ENCODE measurements at regions not wholly inside any gene's neighbourhood (a gene's known extent, or its start where the extent isn't known, plus 50 kb on each side); places are given as distances from the start of the nearest gene placed in this dataset.

DNA sequence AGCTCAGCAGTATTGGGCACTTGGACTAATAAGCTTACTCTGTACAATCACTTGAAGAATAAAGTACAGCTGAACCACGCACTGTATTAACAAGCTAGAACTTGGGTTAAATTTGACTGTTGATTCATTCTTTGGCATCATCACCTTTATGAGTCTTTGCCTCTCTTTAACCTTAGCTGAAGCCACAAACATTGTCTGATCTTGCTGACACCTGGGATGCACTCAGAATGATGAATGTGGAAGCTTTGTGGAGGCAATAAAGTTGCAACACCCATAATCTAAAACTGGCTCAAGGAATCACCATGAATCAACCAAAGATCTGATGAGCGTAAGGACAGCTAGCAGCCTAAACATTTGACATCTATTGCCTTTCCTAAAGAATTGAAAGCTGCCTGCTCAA, 590.6 kb upstream of the SOX9 start:
- DNase-seq (ENCODE audit: low spot score) = no peak
- H3K27me3 Mint-ChIP-seq (ENCODE audit: insufficient read depth, low read depth, poor library complexity) = peaks cover 2% of the 10 kb centered on the region
- no peak overlapping the region for H3K4me2 ChIP-seq
- no peaks in the 10 kb centered on the region for H3K9me2 ChIP-seq (ENCODE audit: insufficient read depth)
- peaks cover 3% of the 10 kb centered on the region; the same call in 1 of the 3 replicates for H3K9me3 Mint-ChIP-seq
- no peak overlapping the region for H2AFZ ChIP-seq
- no peaks in the 10 kb centered on the region for H3K4me1 ChIP-seq (ENCODE audit: insufficient read depth)
- no peaks in the 10 kb centered on the region for H3K27me3 ChIP-seq (ENCODE audit: insufficient read depth)
- TF ChIP-seq, protein P1, sequence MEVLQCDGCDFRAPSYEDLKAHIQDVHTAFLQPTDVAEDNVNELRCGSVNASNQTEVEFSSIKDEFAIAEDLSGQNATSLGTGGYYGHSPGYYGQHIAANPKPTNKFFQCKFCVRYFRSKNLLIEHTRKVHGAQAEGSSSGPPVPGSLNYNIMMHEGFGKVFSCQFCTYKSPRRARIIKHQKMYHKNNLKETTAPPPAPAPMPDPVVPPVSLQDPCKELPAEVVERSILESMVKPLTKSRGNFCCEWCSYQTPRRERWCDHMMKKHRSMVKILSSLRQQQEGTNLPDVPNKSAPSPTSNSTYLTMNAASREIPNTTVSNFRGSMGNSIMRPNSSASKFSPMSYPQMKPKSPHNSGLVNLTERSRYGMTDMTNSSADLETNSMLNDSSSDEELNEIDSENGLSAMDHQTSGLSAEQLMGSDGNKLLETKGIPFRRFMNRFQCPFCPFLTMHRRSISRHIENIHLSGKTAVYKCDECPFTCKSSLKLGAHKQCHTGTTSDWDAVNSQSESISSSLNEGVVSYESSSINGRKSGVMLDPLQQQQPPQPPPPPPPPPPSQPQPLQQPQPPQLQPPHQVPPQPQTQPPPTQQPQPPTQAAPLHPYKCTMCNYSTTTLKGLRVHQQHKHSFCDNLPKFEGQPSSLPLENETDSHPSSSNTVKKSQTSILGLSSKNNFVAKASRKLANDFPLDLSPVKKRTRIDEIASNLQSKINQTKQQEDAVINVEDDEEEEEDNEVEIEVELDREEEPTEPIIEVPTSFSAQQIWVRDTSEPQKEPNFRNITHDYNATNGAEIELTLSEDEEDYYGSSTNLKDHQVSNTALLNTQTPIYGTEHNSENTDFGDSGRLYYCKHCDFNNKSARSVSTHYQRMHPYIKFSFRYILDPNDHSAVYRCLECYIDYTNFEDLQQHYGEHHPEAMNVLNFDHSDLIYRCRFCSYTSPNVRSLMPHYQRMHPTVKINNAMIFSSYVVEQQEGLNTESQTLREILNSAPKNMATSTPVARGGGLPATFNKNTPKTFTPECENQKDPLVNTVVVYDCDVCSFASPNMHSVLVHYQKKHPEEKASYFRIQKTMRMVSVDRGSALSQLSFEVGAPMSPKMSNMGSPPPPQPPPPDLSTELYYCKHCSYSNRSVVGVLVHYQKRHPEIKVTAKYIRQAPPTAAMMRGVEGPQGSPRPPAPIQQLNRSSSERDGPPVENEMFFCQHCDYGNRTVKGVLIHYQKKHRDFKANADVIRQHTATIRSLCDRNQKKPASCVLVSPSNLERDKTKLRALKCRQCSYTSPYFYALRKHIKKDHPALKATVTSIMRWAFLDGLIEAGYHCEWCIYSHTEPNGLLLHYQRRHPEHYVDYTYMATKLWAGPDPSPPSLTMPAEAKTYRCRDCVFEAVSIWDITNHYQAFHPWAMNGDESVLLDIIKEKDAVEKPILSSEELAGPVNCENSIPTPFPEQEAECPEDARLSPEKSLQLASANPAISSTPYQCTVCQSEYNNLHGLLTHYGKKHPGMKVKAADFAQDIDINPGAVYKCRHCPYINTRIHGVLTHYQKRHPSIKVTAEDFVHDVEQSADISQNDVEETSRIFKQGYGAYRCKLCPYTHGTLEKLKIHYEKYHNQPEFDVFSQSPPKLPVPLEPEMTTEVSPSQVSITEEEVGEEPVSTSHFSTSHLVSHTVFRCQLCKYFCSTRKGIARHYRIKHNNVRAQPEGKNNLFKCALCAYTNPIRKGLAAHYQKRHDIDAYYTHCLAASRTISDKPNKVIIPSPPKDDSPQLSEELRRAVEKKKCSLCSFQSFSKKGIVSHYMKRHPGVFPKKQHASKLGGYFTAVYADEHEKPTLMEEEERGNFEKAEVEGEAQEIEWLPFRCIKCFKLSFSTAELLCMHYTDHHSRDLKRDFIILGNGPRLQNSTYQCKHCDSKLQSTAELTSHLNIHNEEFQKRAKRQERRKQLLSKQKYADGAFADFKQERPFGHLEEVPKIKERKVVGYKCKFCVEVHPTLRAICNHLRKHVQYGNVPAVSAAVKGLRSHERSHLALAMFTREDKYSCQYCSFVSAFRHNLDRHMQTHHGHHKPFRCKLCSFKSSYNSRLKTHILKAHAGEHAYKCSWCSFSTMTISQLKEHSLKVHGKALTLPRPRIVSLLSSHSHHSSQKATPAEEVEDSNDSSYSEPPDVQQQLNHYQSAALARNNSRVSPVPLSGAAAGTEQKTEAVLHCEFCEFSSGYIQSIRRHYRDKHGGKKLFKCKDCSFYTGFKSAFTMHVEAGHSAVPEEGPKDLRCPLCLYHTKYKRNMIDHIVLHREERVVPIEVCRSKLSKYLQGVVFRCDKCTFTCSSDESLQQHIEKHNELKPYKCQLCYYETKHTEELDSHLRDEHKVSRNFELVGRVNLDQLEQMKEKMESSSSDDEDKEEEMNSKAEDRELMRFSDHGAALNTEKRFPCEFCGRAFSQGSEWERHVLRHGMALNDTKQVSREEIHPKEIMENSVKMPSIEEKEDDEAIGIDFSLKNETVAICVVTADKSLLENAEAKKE (CRISPR knock-in tag; IDR thresholded peaks at IDR 0.05) = no peak
- no peak for TF ChIP-seq NANOG (IDR thresholded peaks at IDR 0.05; ENCODE audit: borderline replicate concordance)
- TF ChIP-seq, protein P2, sequence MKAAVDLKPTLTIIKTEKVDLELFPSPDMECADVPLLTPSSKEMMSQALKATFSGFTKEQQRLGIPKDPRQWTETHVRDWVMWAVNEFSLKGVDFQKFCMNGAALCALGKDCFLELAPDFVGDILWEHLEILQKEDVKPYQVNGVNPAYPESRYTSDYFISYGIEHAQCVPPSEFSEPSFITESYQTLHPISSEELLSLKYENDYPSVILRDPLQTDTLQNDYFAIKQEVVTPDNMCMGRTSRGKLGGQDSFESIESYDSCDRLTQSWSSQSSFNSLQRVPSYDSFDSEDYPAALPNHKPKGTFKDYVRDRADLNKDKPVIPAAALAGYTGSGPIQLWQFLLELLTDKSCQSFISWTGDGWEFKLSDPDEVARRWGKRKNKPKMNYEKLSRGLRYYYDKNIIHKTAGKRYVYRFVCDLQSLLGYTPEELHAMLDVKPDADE (IDR thresholded peaks at IDR 0.05) = no peak
- TF ChIP-seq STAT1 (IDR thresholded peaks at IDR 0.05; ENCODE audit: unreplicated experiment) = no peak
- TF ChIP-seq, protein P3, sequence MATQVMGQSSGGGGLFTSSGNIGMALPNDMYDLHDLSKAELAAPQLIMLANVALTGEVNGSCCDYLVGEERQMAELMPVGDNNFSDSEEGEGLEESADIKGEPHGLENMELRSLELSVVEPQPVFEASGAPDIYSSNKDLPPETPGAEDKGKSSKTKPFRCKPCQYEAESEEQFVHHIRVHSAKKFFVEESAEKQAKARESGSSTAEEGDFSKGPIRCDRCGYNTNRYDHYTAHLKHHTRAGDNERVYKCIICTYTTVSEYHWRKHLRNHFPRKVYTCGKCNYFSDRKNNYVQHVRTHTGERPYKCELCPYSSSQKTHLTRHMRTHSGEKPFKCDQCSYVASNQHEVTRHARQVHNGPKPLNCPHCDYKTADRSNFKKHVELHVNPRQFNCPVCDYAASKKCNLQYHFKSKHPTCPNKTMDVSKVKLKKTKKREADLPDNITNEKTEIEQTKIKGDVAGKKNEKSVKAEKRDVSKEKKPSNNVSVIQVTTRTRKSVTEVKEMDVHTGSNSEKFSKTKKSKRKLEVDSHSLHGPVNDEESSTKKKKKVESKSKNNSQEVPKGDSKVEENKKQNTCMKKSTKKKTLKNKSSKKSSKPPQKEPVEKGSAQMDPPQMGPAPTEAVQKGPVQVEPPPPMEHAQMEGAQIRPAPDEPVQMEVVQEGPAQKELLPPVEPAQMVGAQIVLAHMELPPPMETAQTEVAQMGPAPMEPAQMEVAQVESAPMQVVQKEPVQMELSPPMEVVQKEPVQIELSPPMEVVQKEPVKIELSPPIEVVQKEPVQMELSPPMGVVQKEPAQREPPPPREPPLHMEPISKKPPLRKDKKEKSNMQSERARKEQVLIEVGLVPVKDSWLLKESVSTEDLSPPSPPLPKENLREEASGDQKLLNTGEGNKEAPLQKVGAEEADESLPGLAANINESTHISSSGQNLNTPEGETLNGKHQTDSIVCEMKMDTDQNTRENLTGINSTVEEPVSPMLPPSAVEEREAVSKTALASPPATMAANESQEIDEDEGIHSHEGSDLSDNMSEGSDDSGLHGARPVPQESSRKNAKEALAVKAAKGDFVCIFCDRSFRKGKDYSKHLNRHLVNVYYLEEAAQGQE (IDR thresholded peaks at IDR 0.05; ENCODE audit: unreplicated experiment) = no peak
- no peak for TF ChIP-seq ZNF331 (CRISPR knock-in tag; IDR thresholded peaks at IDR 0.05; ENCODE audit: low read depth)
- TF ChIP-seq, protein P4, sequence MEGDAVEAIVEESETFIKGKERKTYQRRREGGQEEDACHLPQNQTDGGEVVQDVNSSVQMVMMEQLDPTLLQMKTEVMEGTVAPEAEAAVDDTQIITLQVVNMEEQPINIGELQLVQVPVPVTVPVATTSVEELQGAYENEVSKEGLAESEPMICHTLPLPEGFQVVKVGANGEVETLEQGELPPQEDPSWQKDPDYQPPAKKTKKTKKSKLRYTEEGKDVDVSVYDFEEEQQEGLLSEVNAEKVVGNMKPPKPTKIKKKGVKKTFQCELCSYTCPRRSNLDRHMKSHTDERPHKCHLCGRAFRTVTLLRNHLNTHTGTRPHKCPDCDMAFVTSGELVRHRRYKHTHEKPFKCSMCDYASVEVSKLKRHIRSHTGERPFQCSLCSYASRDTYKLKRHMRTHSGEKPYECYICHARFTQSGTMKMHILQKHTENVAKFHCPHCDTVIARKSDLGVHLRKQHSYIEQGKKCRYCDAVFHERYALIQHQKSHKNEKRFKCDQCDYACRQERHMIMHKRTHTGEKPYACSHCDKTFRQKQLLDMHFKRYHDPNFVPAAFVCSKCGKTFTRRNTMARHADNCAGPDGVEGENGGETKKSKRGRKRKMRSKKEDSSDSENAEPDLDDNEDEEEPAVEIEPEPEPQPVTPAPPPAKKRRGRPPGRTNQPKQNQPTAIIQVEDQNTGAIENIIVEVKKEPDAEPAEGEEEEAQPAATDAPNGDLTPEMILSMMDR (conservative IDR thresholded peaks at IDR 0.05; ENCODE audit: low read depth in 2 of 2) = no peak
- TF ChIP-seq CREB1 (CRISPR knock-in tag; IDR thresholded peaks at IDR 0.05; ENCODE audit: low read depth) = no peak
- no peak for TF ChIP-seq POLR2AphosphoS5 (IDR thresholded peaks at IDR 0.05; ENCODE audit: low read depth)
- no peak for TF ChIP-seq JUNB (IDR thresholded peaks at IDR 0.05; ENCODE audit: unreplicated experiment)
- TF ChIP-seq ZNF114 (CRISPR knock-in tag; IDR thresholded peaks at IDR 0.05) = no peak
- TF ChIP-seq EZH2phosphoT487 (IDR thresholded peaks at IDR 0.05; ENCODE audit: unreplicated experiment) = no peak
- no peak for TF ChIP-seq EZH2 (IDR thresholded peaks at IDR 0.05; ENCODE audit: low read depth, unreplicated experiment)
- H3K36me3 Mint-ChIP-seq (ENCODE audit: low read depth) = peaks cover 3% of the 10 kb centered on the region; the same call in 1 of the 3 replicates
- no peaks in the 10 kb centered on the region for H4K20me1 ChIP-seq (replicated peaks; ENCODE audit: insufficient read depth)
- H3K79me2 ChIP-seq (replicated peaks; ENCODE audit: insufficient read depth) = no peaks in the 10 kb centered on the region
- no peaks in the 10 kb centered on the region for H3K36me3 ChIP-seq (ENCODE audit: insufficient read depth)
- ATAC-seq = no peak
- H3K4me3 Mint-ChIP-seq = no peak overlapping the region
- H3K4me3 ChIP-seq = no peak overlapping the region
- no peaks in the 10 kb centered on the region for H3F3A ChIP-seq (replicated peaks; ENCODE audit: low read depth)
- no peaks in the 10 kb centered on the region for H3K4me1 Mint-ChIP-seq
- no peak overlapping the region for H3K27ac Mint-ChIP-seq
- no peak overlapping the region for H3K27ac ChIP-seq (ENCODE audit: low read depth)

All from GM23338 (cell line).